SJCRH30 (cell line): ENCODE measurements at regions not wholly inside any gene's neighbourhood (a gene's known extent, or its start where the extent isn't known, plus 50 kb on each side); places are given as distances from the start of the nearest gene placed in this dataset.
A peak's percentile ranks its signal among the peaks of the same experiment; 100 is the strongest.

Experiments used
- DNase-seq, 2 experiments: peaks; one replicate each; pipeline ENCODE4 v3.0.0-alpha.2; 2015 to 2020
- H3K27ac ChIP-seq: fragments of 250-450 bp; sonication (Bioruptor Pico); 2 replicates; pipeline ENCODE4 v1.5.1; 2020; ENCODE audit warnings: mild to moderate bottlenecking, moderate library complexity
- H3K27me3 ChIP-seq: fragments of 250-450 bp; sonication (Bioruptor Pico); 2 replicates; pipeline ENCODE4 v1.5.1; 2020; ENCODE audit warnings: mild to moderate bottlenecking, moderate library complexity
- H3K36me3 ChIP-seq: fragments of 250-450 bp; sonication (Bioruptor Pico); 2 replicates; pipeline ENCODE4 v1.5.1; 2020; ENCODE audit warnings: mild to moderate bottlenecking, moderate library complexity
- H3K4me1 ChIP-seq: fragments of 250-450 bp; sonication (Bioruptor Pico); 2 replicates; pipeline ENCODE4 v1.5.1; 2020; ENCODE audit warnings: mild to moderate bottlenecking, moderate library complexity
- H3K4me3 ChIP-seq: fragments of 250-450 bp; sonication (Bioruptor Pico); 2 replicates; pipeline ENCODE4 v1.5.1; 2020; ENCODE audit warnings: mild to moderate bottlenecking, moderate library complexity
- H3K9me3 ChIP-seq: fragments of 250-450 bp; sonication (Bioruptor Pico); replicated peaks from 2 replicates; pipeline ENCODE4 v1.5.1; 2020; ENCODE audit warnings: mild to moderate bottlenecking, moderate library complexity

- Histone ChIP-seq H3K27me3 (no peaks in the 10 kb centered on the region), H3K9me3 (no peaks in the 10 kb centered on the region), H3K4me3 (no peak overlapping the region), H3K27ac (no peak overlapping the region), H3K4me1 (no peaks in the 10 kb centered on the region), H3K36me3 (no peaks in the 10 kb centered on the region)
- DNase-seq = no peak
Measured at GRCh38 chr1:191152776-191153175, 675.1 kb upstream of the BRINP3 start.

GRCh38 chr1:191155178-191155577, 677.5 kb upstream of the BRINP3 start:
- H3K27ac ChIP-seq = no peak overlapping the region
- no peaks in the 10 kb centered on the region for H3K36me3 ChIP-seq
- no peaks in the 10 kb centered on the region for H3K27me3 ChIP-seq
- no peak overlapping the region for H3K4me3 ChIP-seq
- H3K9me3 ChIP-seq = no peaks in the 10 kb centered on the region
- H3K4me1 ChIP-seq = no peaks in the 10 kb centered on the region
- DNase-seq = no peak

- no peaks in the 10 kb centered on the region for H3K4me1 ChIP-seq
- H3K4me3 ChIP-seq = no peak overlapping the region
- H3K36me3 ChIP-seq = no peaks in the 10 kb centered on the region
- H3K27ac ChIP-seq = no peak overlapping the region
- no peak for DNase-seq
- no peaks in the 10 kb centered on the region for H3K27me3 ChIP-seq
- H3K9me3 ChIP-seq = no peaks in the 10 kb centered on the region
Measured at GRCh38 chr1:191160837-191161236, 683.2 kb upstream of the BRINP3 start.

- H3K9me3 ChIP-seq = no peaks in the 10 kb centered on the region
- no peaks in the 10 kb centered on the region for H3K4me1 ChIP-seq
- no peaks in the 10 kb centered on the region for H3K27me3 ChIP-seq
- no peaks in the 10 kb centered on the region for H3K36me3 ChIP-seq
- no peak overlapping the region for H3K27ac ChIP-seq
- H3K4me3 ChIP-seq = no peak overlapping the region
- no peak for DNase-seq
Measured at GRCh38 chr1:191162762-191163161, 685.1 kb upstream of the BRINP3 start.

- DNase-seq = no peak
- H3K27me3 ChIP-seq = no peaks in the 10 kb centered on the region
- no peaks in the 10 kb centered on the region for H3K36me3 ChIP-seq
- H3K9me3 ChIP-seq = no peaks in the 10 kb centered on the region
- no peak overlapping the region for H3K4me3 ChIP-seq
- no peaks in the 10 kb centered on the region for H3K4me1 ChIP-seq
- no peak overlapping the region for H3K27ac ChIP-seq
Measured at GRCh38 chr1:191163621-191164020, 686.0 kb upstream of the BRINP3 start.

- H3K9me3 ChIP-seq = no peaks in the 10 kb centered on the region
- H3K36me3 ChIP-seq = no peaks in the 10 kb centered on the region
- no peak overlapping the region for H3K4me3 ChIP-seq
- no peaks in the 10 kb centered on the region for H3K27me3 ChIP-seq
- DNase-seq = no peak
- H3K27ac ChIP-seq = no peak overlapping the region
- no peaks in the 10 kb centered on the region for H3K4me1 ChIP-seq
Measured at GRCh38 chr1:191174298-191174697, 696.6 kb upstream of the BRINP3 start.

- Histone ChIP-seq H3K4me1 (no peaks in the 10 kb centered on the region), H3K27me3 (no peaks in the 10 kb centered on the region), H3K9me3 (no peaks in the 10 kb centered on the region), H3K4me3 (no peak overlapping the region), H3K27ac (no peak overlapping the region), H3K36me3 (no peaks in the 10 kb centered on the region)
- no peak for DNase-seq
Measured at GRCh38 chr1:191176131-191176530, 698.5 kb upstream of the BRINP3 start.

- Histone ChIP-seq H3K27ac (no peak overlapping the region), H3K4me3 (no peak overlapping the region), H3K27me3 (no peaks in the 10 kb centered on the region), H3K4me1 (no peaks in the 10 kb centered on the region), H3K9me3 (no peaks in the 10 kb centered on the region), H3K36me3 (no peaks in the 10 kb centered on the region)
- peak in 1 of 2 experiments; percentile 8 for DNase-seq
Measured at GRCh38 chr1:191206513-191207207, 729.0 kb upstream of the BRINP3 start.

- H3K27me3 ChIP-seq = no peaks in the 10 kb centered on the region
Measured at GRCh38 chr1:191222206-191222605, 744.5 kb upstream of the BRINP3 start.

GRCh38 chr1:191240925-191241324, 763.3 kb upstream of the BRINP3 start:
- Histone ChIP-seq H3K4me3 (no peak overlapping the region), H3K36me3 (no peaks in the 10 kb centered on the region), H3K9me3 (no peaks in the 10 kb centered on the region), H3K27me3 (no peaks in the 10 kb centered on the region), H3K4me1 (no peaks in the 10 kb centered on the region), H3K27ac (no peak overlapping the region)
- no peak for DNase-seq

More at GRCh38 chr1:191222206-191222605, 744.5 kb upstream of the BRINP3 start:
- no peak for DNase-seq
- Histone ChIP-seq H3K27ac (no peak overlapping the region), H3K4me3 (no peak overlapping the region), H3K36me3 (no peaks in the 10 kb centered on the region), H3K4me1 (no peaks in the 10 kb centered on the region), H3K9me3 (no peaks in the 10 kb centered on the region)

- Histone ChIP-seq H3K27me3 (no peaks in the 10 kb centered on the region), H3K36me3 (no peaks in the 10 kb centered on the region), H3K4me1 (no peaks in the 10 kb centered on the region), H3K9me3 (no peaks in the 10 kb centered on the region), H3K27ac (no peak overlapping the region), H3K4me3 (no peak overlapping the region)
- peak; percentile 10 to 35 for DNase-seq
Measured at GRCh38 chr1:191255354-191256054, 777.8 kb upstream of the BRINP3 start.

- no peak overlapping the region for H3K27ac ChIP-seq
- H3K9me3 ChIP-seq = no peaks in the 10 kb centered on the region
- no peak overlapping the region for H3K4me3 ChIP-seq
- no peaks in the 10 kb centered on the region for H3K27me3 ChIP-seq
- no peaks in the 10 kb centered on the region for H3K4me1 ChIP-seq
- H3K36me3 ChIP-seq = no peaks in the 10 kb centered on the region
- no peak for DNase-seq
Measured at GRCh38 chr1:191256917-191257316, 779.3 kb upstream of the BRINP3 start.

GRCh38 chr1:191260056-191260455, 782.4 kb upstream of the BRINP3 start:
- H3K27me3 ChIP-seq = no peaks in the 10 kb centered on the region
- no peak for DNase-seq
- H3K9me3 ChIP-seq = no peaks in the 10 kb centered on the region
- no peaks in the 10 kb centered on the region for H3K4me1 ChIP-seq
- H3K27ac ChIP-seq = no peak overlapping the region
- no peaks in the 10 kb centered on the region for H3K36me3 ChIP-seq
- H3K4me3 ChIP-seq = no peak overlapping the region

- Histone ChIP-seq H3K9me3 (no peaks in the 10 kb centered on the region), H3K27ac (no peak overlapping the region), H3K36me3 (no peaks in the 10 kb centered on the region), H3K27me3 (no peaks in the 10 kb centered on the region), H3K4me1 (no peaks in the 10 kb centered on the region), H3K4me3 (no peak overlapping the region)
- no peak for DNase-seq
Measured at GRCh38 chr1:191261111-191261510, 783.4 kb upstream of the BRINP3 start.

GRCh38 chr1:191279266-191279800, 801.7 kb upstream of the BRINP3 start:
- no peak overlapping the region for H3K4me3 ChIP-seq
- H3K36me3 ChIP-seq = no peaks in the 10 kb centered on the region
- H3K27me3 ChIP-seq = no peaks in the 10 kb centered on the region
- no peak overlapping the region for H3K27ac ChIP-seq
- no peaks in the 10 kb centered on the region for H3K9me3 ChIP-seq
- DNase-seq = no peak
- no peaks in the 10 kb centered on the region for H3K4me1 ChIP-seq
